ENCODE measurements at regions not wholly inside any gene's neighbourhood (a gene's known extent, or its start where the extent isn't known, plus 50 kb on each side); places are given as distances from the start of the nearest gene placed in this dataset.
"Not testable (repeated sequence)": the region's sequence is repeated elsewhere in the genome, so short reads cannot be mapped to it uniquely, and the experiment has no call there.

DNA sequence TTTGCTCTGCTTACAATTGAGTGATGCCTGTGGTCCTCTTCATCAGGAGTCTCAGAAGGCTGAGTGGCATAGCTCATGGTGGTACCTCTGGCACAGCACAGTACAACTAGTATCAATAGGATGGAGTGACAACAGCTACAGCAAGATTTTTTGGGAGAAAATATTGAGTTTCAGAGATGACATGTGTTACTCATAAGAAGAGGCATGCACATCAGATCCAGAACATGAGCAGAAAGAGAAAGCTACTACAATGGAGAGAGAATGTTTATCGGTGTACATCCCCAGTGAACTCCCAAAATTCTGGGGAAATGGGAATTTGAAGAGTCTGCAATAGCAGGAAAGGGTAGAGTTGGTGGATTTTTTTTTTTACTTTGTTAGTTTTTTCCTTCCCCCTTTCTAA is 130.5 kb upstream of the MB21D2 start:
- no peak for DNase-seq

DNA sequence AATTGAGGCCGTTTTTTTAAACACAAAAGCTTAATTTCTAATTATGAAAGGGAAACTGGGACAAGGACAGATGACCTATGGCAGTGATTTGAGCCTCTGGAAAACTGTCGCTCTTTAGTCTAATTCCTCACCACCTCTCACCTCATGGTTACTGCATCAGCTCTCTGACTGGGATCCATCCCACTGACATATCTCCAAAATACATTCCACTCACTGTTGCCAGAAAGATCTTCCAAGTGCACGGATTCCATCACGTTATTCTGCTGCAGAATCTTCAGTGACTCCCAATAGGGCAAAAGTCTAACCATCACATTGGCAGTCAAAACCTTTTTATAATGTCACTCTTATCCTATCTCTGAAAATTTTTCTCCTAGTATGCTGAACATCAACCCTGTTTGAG is 132.3 kb upstream of the MB21D2 start:
- no peak for DNase-seq

DNA sequence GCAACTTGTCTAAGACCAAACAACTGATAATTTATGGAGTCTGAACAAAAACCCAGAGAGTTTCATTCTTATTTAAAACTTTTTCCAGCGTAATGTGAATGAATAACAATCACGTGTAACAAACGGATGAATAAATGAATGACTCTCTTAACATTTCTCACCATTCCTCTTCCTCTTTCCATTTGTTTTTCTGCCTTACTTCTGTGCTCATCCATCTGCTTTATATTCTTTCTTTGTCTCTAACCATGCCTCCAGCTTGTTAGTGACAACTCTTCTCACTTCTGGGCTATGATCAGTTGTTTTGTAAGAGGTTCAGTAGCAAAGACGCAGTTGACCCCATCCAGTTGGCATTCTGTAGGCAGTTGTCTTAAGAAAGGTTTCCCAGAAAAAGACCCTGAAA is 133.7 kb upstream of the MB21D2 start:
- no peak for DNase-seq

DNA sequence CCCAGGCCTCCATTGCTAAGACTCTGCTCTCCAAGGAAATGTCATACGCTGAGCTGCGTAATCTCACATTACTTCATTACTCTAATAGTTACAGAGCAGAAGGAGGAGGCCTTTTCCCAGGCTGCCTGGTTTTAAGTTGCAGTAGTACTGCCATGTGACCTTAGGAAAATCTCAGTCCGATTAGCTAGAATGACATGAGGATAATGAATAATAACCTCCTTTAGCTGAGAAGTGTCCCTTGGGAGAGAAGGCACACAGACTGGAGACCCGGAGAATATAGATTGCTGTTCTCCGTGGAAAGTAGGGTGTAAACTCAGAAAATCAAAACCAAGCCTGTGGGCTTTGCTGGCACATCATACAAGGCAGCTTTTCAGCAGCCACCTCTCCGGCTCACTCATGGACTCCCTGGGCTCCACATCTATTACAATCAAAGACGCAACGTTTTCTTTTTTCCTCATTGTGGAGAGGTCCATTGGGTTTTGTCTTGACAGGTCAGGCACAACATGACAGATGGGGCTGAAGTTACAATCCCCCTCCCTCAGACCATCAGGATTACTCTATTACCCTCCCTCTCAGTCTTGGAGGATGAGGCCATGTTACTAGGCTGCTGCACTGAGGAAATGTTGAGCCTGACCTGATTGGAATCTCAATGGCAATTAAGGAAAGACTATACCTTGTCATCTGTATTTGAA is 134.8 kb upstream of the MB21D2 start:
- DNase-seq = no peak

DNA sequence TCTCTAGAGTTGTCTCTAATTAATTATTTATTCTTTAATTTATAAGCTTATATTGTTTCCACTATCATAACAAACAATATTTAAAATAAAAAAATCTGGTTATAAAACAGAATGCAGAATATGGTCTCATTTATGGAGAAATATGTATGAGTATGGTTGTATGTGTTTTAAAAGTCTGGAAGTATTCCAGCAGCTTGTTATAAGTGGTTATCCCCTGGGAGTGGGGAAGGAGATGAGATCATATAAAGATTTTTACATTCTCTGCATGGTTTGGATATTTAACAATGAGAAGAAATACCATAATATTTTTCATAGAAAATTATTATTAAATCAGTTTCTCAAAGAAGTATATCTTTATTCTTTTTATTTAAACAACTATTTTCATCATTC is 135.4 kb upstream of the MB21D2 start:
- DNase-seq = no peak

DNA sequence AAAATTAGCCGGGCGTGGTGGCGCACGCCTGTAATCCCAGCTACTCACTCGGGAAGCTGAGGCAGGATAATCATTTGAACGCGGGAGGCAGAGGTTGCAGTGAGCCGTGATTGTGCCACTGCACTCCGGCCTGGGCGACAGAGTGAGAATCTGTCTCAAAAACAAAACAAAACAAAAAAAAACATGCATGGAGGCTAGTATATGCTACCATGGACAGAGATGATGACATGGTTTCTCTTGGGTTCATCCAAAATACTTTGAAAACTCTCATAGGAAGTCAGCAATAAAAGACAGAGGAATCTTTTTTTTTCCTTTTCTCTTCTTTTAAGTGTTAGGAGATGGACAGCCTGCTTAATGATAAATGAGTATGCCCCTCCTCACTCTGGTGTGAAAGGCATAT is 137.7 kb upstream of the MB21D2 start:
- DNase-seq = no peak

DNA sequence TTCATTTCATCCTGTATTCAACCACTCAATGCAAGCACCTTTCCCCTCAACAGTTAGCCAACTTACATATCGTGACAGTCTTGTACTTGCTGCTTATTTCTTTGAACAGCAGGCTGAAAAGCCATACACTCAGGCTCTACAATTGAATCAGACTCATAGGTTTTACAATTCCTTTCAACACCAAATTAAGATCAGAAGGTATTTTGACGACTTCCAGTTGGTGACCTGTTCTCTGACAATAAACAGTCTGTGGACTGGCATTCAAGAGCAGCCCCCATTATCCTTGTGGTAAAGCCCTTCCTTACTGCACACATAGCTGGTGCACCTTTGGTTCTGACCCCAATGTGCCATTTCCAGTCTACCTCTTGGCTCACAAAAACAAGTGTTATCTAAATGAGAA is 140.0 kb upstream of the MB21D2 start:
- DNase-seq = no peak

DNA sequence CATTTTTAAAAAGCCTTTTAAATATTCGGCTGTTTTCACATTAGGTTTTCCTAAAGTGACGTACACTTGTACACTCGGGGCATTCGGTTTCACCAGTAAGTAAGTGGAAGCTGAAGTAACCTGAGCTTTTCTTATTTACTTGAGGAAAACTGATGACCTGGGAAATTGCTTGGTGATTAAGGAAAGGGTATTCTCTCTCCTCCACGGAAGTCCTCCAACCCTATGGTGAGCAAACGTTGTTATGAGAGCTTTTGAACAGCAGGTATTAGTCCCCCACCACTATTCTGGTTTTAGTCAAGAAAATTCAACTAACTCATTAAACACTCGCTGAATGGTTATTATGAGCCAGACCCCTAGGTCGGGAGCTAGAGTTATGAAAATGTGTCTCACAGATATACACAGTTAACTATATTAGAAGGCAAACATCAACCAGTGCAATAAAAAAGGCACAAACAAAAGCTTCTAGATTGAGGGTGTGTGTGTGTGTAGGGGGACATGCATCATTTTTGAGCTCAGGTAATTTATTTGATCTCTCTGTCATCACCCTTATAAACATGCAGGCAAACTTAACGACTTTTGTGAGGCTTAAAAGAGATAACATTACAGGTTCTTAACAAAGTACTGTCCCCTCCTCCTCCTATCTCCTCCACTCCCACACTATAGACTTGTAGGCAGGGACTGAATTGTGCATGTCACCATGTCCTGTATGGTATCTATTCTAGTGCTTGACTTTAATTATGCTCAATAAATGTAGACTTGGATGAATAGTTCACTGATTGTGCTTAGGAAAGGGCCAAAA is 143.3 kb upstream of the MB21D2 start:
- no peak for DNase-seq

DNA sequence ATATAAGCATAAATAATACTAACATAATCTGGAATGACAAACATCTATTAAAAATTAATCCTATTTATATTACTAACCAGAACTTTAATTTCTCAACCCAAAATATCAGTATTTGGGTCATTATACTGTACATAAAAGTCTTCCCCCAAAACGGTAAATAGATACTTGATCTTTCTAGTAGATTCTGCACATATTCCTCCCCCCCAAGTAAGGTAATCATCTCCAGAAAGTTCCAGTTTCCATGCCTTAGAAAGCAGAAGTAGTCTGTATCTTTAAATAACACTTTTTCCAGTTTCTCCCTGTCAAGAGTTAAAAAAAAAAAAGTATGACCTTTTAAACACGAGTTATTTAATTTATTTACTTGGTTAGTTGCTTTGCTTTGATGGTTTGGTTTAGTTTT is 150.7 kb upstream of the MB21D2 start:
- no peak for DNase-seq

DNA sequence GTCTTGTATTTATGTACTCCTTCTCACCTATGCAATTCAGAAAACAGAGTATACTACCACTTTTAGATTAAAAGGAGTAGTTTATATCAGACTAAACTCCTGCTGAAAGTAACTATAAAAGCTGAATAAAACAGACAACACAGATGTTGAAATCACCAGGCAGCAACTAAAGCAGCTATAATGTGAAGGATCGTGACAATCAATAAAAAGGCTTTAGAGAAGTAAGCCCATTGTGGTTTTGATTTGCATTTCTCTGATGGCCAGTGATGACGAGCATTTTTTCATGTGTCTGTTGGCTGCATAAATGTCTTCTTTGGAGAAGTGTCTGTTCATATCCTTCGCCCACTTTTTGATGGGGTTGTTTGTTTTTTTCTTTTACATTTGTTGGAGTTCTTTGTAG is 152.1 kb upstream of the MB21D2 start:
- DNase-seq = not testable (repeated sequence)

DNA sequence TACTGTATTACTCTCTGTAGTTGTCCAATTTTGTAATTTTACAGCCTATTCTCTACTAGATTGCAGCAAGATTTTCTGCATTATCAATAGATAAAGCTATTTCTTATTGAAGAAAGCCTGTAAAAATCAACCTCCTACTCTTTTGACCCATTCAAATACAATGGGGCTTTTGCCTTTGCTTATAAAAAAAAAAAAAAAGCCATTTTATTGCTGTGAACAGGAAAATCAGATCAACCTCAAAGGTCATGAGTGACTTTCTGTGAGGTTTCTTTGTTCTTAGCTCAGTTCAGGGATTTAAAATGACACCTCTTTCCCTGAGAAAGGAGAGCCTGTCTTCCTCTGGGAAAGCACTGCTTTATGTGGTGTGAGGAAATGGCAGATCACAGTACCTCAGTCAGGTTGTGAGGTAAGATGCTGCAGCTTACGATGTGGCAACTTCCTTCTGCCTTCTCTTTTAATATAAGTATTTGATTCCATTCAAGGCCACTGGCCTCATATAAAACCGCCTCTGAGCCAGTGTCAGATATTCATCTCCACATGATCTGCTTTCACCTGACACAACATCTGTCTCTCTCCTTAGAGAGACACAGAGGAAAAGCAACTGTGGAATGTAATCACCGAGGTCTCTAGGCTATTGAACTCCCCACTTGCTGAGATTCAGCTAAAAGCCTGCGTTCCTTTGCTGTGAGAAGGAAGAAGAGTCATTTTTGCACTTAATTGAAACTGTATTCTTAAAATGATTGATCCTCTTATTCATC is 161.5 kb upstream of the MB21D2 start:
- no peak for DNase-seq

DNA sequence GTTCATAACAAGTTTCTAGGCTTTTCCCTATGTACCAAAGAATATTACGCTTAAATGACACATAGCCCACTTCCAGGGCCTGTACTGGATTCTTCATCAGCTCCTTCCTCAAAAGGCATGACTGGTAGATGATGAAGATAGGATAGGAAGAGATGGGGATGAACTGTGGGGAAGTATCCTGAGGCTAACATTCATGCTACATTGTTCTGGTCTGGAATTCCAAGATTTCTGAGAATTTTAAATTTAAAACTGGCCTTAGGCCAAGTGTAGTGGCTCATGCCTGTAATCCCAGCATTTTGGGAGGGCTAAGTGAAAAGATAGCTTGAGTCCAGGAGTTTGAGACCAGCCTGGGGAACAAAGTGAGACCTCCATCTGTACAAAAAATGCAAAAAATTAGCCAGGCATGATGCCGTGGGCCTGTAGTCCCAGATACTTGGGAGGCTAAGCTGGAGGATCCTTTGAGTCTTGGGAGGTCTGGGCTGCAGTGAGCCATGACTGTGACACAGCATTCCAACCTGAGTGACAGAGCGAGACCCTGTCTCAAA is 160.1 kb upstream of the PLAAT1 start:
- no peak for DNase-seq

DNA sequence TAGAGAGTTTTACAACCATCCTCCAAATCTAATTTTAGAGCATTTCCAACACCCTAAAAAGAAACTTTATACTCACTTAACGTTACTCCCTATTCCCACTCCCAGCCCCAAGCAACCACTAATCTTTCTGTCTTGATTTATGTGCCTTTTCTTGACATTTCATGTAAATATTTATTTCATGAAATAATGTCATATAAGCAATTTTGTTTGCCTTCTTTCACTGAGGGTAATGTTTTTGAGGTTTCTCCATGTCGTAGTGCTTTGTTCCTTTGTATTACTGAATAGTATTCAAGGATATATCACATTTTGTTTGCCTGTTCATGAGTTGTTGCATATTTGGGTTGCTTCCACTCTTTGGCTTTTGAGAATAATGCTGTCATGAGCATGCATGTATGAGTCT is 155.4 kb upstream of the PLAAT1 start:
- no peak for DNase-seq

DNA sequence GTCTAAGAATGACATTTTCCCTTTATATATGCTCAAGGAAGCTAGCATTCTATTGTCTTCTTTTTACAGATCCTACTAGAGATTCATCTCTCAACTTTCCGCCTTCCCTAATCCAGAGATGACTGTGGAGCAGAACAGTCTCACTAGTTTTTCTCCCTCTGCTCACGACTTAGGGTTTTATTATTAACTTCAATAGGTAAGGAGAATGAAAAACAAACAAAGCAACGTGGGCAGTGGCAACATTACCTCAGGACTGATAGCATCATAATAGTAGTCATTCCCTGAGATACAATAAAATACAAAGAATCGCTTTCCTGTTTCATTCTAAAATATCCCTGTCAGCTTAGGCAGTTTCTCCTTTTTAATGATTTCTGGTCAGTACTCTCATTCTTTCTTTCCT is 154.3 kb upstream of the PLAAT1 start:
- no peak for DNase-seq

DNA sequence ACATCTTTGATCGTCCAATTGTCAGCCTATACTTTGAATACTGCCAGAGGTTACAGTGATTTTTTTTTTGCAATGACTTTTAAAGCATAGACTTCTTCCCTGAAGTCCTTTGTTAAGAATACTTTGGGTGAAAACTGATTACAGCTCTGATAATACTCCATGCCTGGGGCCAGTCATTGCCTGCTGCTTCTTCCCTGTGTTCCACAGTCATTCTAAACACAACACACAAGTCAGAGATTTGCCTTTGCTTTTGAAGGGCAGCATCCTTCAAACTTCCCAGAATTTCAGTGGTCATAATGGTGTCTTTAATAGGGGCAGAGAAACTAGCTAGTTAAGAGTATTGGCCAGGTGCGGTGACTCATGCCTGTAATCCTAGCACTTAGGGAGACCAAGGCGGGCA is 153.7 kb upstream of the PLAAT1 start:
- no peak for DNase-seq

DNA sequence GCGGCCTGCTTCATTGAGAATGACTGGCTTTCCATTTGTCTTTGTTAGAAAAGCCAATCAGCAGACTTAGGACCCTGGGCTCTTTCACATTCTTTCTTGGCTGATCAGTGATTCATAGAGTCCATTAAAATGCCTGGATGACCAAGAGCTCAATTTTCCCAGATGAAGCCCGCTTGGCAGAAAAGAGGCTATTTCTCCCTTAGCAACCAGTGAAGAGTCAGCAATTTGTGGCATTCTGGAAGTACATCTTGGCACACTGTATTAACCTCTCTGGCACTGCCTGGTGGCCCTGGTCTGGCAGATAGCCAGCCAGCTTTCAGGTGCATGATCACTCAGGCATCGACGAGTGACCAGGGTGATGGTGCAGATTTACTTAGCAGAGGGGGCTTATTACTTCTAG is 145.7 kb upstream of the PLAAT1 start:
- DNase-seq = no peak

DNA sequence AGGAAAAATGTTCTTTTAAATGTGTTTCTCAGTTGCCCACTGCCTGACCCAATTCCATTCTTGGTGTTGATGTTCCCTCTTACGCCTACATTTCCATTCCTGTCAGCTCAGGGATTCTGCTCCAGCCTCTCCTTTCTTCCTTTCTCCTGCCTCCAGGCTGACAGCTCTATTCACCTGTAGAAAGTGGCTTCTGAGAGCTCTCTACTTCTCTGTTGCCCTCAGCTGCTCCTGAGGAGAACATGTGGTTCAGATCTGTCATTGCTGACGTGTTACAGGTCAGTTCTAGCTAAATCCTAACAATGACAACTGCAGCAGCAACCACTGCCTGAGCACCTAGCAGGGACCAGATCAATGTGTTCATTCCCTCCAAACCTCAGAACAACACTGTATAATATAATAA is 144.9 kb upstream of the PLAAT1 start:
- DNase-seq = no peak

DNA sequence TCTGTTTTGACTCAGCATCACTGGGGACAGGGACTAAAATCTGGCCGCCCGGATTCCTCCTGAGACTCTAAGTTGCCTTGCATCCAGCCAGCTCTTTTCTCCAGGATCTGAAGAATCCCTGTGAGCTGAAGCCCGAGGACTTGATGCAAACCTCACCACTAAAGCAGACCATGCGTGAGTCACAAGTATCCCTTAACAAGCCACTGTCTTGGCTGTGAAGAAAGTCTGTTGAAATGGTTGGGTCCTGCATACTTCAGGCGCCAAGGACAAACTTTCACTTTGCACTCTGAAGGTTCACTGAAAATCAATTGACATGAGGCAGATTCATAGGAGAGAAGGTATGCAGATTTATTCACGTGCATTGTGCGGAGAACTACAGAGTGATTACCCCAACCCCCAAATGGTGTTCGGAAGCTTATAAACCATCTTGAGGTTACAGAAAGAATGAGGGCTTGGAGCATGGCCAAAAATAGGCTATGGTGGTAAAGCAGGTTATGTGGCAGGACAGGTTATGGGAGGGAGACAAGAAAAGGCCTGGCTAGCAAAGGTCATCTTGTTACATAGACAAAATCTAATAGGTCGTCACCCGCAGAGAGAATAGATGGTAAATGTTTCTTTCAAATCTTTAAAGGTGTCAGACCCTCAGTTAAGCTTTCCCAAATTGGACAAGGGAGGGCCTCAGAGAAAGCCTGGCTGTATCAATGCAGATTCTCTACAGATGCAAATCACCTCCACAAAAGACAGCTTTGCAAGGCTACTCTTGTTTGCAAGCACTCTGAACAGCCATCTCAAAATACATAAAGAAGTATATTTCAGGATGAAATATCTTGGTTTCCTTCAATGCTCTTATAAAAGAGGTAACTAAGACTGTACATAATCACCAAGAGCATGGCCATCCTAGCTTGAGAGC is 126.3 kb upstream of the PLAAT1 start:
- no peak for DNase-seq

DNA sequence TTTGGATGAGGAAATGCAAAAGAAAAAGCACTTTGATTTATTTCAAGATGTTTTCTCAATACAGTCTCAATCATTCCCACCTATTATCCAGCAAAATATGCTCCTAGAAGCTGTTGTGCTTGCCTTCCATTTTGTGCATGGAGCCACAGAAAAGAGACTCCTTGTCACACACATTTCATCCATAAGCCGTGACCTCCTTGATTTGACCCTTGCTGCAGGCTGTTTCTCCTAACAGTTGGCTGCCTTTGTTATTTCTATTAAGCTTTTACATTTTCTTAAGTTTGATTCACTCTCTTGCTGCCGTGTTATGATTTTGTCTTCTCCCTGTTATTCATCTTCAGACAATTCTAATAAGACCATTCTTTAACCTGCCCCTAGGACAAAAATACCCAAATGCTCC is 124.2 kb upstream of the PLAAT1 start:
- DNase-seq = no peak

DNA sequence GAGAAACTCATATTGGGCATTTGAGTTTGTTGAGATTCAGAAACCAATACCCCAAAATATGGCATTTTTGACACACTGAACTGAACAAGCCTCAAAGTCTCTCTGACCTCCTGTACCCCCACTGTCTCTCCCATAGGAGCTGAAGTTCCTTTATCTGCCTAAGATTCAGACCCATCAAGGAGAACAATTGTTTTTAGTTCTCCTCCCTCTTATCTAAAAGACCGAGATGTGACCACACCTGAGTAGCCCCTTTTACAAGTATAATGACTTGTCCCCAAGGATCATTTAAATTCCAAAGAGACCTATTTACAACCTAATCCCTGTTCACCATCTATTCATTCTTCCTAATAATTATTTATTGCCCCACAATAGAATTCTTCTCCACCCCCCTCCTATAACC is 122.1 kb upstream of the PLAAT1 start:
- no peak for DNase-seq

DNA sequence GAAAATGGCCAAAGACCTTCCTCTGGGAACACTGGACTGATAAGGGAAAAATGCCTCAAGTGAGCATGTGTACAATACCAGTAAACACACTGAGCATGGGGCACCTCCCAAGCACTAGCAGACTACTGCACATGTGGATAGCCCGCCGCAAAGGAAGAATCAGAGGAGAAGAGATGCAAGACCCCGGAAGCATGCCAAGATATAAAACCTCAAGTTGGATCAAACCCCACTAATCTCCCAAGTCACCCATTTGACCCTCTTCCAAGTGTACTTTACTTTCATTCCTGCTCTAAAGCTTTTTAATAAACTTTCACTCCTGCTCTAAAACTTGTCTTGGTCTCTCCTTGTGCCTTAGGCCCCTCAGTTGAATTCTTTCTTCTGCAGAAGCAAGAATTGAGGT is 121.1 kb upstream of the PLAAT1 start:
- no peak for DNase-seq

DNA sequence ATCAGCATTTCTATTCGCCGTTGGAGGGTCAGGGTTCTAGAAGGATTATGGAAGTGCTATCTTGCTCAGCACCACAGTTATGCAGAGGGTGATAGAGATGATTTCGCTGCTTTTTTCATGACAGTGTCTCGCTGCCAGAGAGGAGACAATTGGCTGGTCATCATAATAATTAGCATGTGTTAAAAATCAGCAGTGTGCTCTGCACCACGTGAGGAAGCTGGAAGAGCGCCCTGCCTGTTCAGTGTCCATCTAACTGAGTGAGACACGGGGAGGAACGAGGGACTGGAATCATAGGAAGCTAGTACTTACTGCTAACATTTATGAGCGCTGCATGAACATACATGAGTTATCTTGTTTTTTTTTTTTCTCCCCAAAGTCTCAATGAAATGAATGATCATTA is 116.2 kb upstream of the PLAAT1 start:
- DNase-seq = no peak

DNA sequence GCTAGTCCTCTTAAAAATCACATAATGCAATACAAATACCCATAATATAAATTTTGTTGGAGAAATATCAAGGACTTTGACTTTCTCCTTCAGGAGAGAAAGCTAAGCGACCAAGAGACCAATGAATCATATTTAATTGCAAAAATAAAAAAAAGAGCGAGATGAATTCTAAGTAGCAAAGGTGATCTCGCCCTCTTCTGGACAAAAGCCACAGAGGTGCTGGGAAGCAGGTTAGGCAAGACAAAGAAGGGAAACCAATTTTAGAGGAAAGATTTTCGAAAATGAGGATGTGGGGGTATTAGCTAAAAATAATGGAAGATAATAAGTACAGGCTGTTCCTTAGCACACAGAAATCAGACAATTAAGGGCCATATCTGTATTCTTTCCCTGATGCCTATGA is 111.4 kb upstream of the PLAAT1 start:
- DNase-seq = no peak
